ENCODE measurements at regions not wholly inside any gene's neighbourhood (a gene's known extent, or its start where the extent isn't known, plus 50 kb on each side); places are given as distances from the start of the nearest gene placed in this dataset.

- Histone ChIP-seq H3K9me1 (replicated peaks; ENCODE audit: control insufficient read depth, extremely low read depth, insufficient read depth, low read length) (no peaks in the 10 kb centered on the region), H3K36me3 (ENCODE audit: control insufficient read depth in 2 of 2, extremely low read depth in 1 of 2, insufficient read depth in 2 of 2, low read length in 2 of 2) (no peaks in the 10 kb centered on the region), H3K9ac (replicated peaks; ENCODE audit: extremely low read depth, insufficient read depth, low read length) (no peak overlapping the region), H3K4me1 (ENCODE audit: control insufficient read depth, extremely low read depth, insufficient read depth, low read length) (no peaks in the 10 kb centered on the region), H3K4me3 (replicated peaks in 1 of 3; ENCODE audit: insufficient read depth in 1 of 3, low read depth in 1 of 3, low read length in 3 of 3) (no peak overlapping the region), H3K79me2 (ENCODE audit: control insufficient read depth, insufficient read depth, low read length) (no peaks in the 10 kb centered on the region), H3K9me3 (replicated peaks; ENCODE audit: control insufficient read depth, insufficient read depth, low read length) (no peaks in the 10 kb centered on the region), H2AFZ (ENCODE audit: low read depth, low read length) (no peak overlapping the region), H3K4me2 (ENCODE audit: insufficient read depth, low read length) (no peak overlapping the region), H4K20me1 (replicated peaks; ENCODE audit: control insufficient read depth, extremely low read depth, insufficient read depth, low read length) (no peaks in the 10 kb centered on the region), H3K27ac (ENCODE audit: insufficient read depth, low read depth, low read length) (no peak overlapping the region), H3K27me3 (ENCODE audit: control insufficient read depth in 2 of 2, insufficient read depth in 2 of 2, low read length in 2 of 2) (peaks cover 4 to 9% of the 10 kb centered on the region in 2 experiments)
- BruUV-seq (replicated peaks) = no TSS peak
- FAIRE-seq (no peak), DNase-seq (ENCODE audit: low read depth, low spot score) (no peak)
- no peak for TF ChIP-seq MAX (IDR thresholded peaks at IDR 0.05; ENCODE audit: insufficient read depth, insufficient read length)
- no peak for TF ChIP-seq POLR2AphosphoS5 (IDR thresholded peaks at IDR 0.05; ENCODE audit: insufficient read depth, low read depth, low read length)
- TF ChIP-seq EZH2 (IDR thresholded peaks at IDR 0.05; ENCODE audit: borderline replicate concordance, low read depth, low read length, severe bottlenecking) = no peak
- no peak for TF ChIP-seq JUN (IDR thresholded peaks at IDR 0.05; ENCODE audit: borderline replicate concordance, insufficient read depth, insufficient read length, low read depth)
- TF ChIP-seq POLR2A (IDR thresholded peaks at IDR 0.05; ENCODE audit: low read depth, low read length) = no peak
- TF ChIP-seq MYC (IDR thresholded peaks at IDR 0.05; ENCODE audit: low read depth, low read length) = no peak
- TF ChIP-seq GATA2 (IDR thresholded peaks at IDR 0.05; ENCODE audit: insufficient read depth, insufficient read length, low read depth, low read length) = no peak
- no peak for TF ChIP-seq CTCF (IDR thresholded peaks at IDR 0.05; ENCODE audit: extremely low read depth in 1 of 2, insufficient read depth in 1 of 2, low read depth in 1 of 2, low read length in 2 of 2)
- no peak for TF ChIP-seq FOS (IDR thresholded peaks at IDR 0.05; ENCODE audit: borderline replicate concordance, insufficient read depth, low read length)
- ChIA-PET CTCF (no interaction called here), POLR2A (no interaction called here)
- intact Hi-C loops (cut with micrococcal nuclease) = no loop called here
- dilution Hi-C loops (cut with MboI; ENCODE audit: extremely low pct_ligation_motif_present, low sequenced_read_pairs) = no loop called here
Observed at GRCh38 chr9:96031366-96031824, 155.9 kb downstream of the ERCC6L2 start.

All from endothelial cell of umbilical vein (primary cell).